C4-2B (cell line): ENCODE measurements at regions not wholly inside any gene's neighbourhood (a gene's known extent, or its start where the extent isn't known, plus 50 kb on each side); places are given as distances from the start of the nearest gene placed in this dataset.

Source experiments
- CTCF ChIP-seq: fragments of 450-650 bp; conservative IDR thresholded peaks from 2 replicates; pipeline ENCODE4 v1.5.1; 2017; ENCODE audit warnings: mild to moderate bottlenecking
- ZFX ChIP-seq: fragments of 450-650 bp; IDR thresholded peaks from 2 replicates; pipeline ENCODE4 v1.6.1; 2017

GRCh38 chr2:195094330-195094729 lies 562.7 kb upstream of the SLC39A10 start:
- no peak for TF ChIP-seq CTCF
- TF ChIP-seq ZFX = no peak
